D721Med (cell line): ENCODE measurements at regions not wholly inside any gene's neighbourhood (a gene's known extent, or its start where the extent isn't known, plus 50 kb on each side); places are given as distances from the start of the nearest gene placed in this dataset.

ENCODE experiments used
- DNase-seq: peaks from one replicate; pipeline ENCODE4 v3.0.0; 2011; ENCODE audit warnings: low spot score; ENCODE audit not compliant: insufficient read length
- FAIRE-seq: peaks from 2 replicates; lab custom pipeline; 2011; peaks lifted over from hg19 to GRCh38; lab: Jason Lieb, UNC
- TF ChIP-seq, protein P1 (sequence below): IDR thresholded peaks from 2 replicates; pipeline ENCODE4 v1.5.1; 2012; ENCODE audit warnings: mild to moderate bottlenecking, control low read depth; ENCODE audit not compliant: insufficient read depth; ENCODE audit errors: missing control alignments

DNA sequence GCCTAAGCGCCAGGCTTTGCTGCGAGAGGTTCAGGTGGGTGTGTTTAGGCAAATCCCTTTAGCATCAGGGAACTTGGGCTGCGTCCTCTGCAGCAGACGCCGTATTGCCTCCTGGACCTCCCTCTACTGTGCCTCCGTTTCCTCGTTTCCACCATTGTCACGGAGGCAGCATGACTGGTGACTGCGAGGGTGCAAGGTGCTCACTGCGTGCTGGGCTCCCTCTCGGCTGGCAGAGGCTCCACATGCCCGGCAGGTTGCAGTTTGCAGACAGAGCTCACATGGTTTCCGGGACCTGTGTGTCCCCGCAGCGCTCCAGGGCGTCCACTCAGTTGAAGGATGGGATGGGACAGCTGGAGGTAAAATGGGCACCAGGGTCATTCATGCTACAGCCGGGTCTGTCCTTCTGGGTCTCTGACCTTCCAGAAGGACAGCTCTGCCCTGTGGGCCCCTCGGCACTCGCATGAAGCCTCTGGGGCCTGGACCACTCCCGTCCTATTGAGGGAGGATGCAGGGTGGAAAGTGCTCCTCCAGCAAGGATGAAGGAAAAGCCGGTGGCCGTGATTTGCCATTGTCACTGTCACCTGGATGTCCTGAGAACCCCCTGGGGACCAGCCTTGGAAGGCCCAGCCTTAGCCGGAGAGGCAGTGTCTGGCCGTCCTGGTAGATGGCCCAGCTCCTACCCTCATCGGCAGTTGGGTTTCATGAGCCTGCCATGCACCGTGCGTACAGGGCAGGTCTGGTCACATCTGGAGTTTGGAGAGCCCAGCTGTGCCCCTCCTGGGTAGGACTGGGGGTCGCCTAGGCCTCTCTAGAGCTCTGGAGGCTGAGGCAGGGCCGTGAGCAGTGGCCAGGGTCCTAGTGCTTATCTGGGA is 146.5 kb downstream of the KIF26A start:
- FAIRE-seq (no peak), DNase-seq (no peak)
- TF ChIP-seq, protein P1, sequence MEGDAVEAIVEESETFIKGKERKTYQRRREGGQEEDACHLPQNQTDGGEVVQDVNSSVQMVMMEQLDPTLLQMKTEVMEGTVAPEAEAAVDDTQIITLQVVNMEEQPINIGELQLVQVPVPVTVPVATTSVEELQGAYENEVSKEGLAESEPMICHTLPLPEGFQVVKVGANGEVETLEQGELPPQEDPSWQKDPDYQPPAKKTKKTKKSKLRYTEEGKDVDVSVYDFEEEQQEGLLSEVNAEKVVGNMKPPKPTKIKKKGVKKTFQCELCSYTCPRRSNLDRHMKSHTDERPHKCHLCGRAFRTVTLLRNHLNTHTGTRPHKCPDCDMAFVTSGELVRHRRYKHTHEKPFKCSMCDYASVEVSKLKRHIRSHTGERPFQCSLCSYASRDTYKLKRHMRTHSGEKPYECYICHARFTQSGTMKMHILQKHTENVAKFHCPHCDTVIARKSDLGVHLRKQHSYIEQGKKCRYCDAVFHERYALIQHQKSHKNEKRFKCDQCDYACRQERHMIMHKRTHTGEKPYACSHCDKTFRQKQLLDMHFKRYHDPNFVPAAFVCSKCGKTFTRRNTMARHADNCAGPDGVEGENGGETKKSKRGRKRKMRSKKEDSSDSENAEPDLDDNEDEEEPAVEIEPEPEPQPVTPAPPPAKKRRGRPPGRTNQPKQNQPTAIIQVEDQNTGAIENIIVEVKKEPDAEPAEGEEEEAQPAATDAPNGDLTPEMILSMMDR = no peak

DNA sequence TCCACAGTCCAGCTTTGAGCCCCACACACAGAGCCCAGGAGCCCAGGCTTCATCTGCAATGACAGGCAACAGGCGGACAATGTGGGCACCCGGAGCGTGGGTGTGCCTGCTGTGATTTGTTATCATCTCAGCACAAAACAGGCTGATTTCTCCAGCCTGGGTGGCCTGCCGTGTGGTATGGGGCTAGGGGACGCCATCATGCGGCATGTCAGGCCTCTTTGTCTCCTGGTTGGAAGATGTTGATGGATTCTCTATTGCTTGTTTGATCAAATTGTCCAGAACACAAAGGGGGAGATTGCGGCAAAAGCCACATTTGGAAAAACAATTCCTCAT is 147.1 kb downstream of the KIF26A start:
- FAIRE-seq = no peak
- no peak for DNase-seq
- TF ChIP-seq, protein P1 = no peak

DNA sequence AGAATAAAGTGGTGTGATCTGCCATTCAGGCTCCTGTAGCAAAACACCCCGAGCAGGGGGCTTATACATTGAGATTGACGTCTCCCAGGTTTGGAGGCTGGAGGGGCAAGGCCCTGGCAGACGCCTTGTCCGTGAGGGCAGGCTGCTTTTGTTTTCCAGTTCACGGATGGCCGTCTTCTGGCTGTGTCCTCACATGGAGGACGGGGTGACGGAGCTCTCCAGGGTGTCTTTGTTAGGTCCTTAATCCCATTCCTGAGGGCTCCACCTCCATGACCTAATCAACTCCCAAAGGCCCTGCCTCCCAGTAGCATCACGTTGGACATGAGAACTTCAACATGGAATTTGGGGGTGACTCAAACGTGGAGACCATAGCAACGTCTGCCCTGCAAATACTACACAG is 147.7 kb downstream of the KIF26A start:
- DNase-seq (no peak), FAIRE-seq (no peak)
- TF ChIP-seq, protein P1 = no peak

DNA sequence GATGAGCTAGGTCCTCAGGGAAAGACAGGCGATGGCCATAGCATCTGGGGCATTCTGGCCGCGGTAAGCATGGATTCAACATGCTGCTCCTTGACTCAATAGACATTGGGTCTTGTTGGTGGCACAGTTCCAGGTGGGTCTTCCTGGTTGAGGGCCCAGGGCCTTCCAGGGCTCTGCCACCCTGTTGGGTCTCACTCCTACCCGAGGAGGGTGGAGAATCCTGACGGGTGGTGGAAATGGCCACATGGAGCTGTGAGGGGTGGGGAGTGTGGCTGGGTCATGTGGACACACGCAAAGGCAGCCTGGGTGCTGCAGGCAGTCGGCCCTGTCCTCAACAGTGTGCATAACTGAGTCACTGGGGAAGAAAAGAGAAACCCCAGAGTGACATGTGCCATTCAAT is 148.1 kb downstream of the KIF26A start:
- FAIRE-seq (no peak), DNase-seq (no peak)

DNA sequence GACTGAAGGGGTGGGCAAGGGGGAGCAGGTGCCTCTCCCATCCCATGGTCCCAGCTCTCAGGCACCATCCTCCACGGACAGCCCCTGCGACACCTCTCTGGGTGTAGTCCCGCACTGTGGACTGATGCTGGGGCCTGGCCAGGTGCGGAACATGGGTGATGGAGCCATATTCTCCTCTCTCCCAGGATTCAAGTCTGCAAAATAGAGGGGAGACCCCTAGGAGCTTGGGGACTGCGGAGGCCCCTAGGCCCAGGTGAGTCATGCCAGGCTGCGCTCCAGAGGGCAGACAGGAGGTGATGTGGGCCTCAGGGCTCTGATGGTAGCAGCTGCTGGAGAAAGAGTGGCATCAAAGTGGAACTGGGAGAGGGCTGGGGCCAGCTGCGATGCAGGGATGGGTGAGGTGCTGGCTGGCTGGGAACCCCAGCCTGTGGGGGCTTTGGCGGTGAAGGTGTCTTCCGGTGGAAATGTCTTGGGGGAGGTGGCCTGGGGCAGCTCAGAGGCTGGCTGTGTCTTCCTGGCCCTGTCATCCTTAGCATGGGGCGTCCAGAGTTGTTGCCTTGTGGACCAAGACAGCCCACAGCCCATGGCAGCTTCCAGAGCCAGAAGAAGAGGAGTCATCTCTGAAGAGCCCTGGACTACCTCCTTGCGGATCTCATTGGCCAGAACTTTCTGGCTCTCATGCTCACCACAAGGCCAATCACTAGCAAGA is 149.1 kb downstream of the KIF26A start:
- TF ChIP-seq, protein P1 = no peak
- FAIRE-seq (no peak), DNase-seq (no peak)

More for the DNA sequence above, 148.1 kb downstream of the KIF26A start:
- TF ChIP-seq, protein P1 = no peak

DNA sequence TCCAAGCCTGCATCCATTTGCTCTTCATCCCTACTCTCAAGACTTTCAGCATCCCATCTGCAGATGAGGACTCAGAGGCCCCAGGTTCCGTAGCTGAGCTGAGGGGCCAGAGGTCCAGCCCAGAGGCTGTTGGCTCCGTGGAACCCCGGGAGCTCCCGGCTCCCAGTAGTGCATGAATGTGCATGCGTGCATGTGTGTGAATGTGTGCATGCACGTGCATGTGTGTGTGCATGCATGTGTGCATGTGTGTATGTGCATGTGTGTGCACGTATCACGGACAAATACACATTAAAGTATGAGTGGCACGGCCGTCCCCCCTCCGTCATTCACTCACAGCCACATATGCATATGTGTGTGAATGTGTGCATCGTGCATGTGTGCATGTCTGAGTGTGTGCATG is 149.9 kb downstream of the KIF26A start:
- TF ChIP-seq, protein P1 = no peak
- FAIRE-seq (no peak), DNase-seq (no peak)

DNA sequence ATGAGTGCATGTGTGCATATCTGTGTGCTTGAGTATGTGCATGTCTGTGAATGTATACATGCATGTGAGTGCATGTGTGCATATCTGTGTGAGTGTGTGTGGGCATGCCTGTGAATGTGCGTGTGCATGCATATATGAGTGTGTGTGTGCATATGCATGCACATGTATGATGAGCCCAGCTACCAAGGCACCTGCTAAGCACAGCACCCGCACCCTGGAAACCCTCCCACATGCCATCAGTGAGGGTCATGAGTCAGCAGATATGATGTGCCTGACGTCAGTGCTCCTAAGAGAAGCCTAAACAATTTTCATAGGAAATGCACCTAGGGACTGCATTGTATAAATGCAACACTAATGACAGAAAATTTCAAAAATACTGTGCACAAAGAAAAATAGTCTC is 151.1 kb downstream of the KIF26A start:
- TF ChIP-seq, protein P1 = no peak
- no peak for FAIRE-seq
- no peak for DNase-seq
